GM21381 (cell line): ENCODE measurements at regions not wholly inside any gene's neighbourhood (a gene's known extent, or its start where the extent isn't known, plus 50 kb on each side); places are given as distances from the start of the nearest gene placed in this dataset.
"Not testable (repeated sequence)": the region's sequence is repeated elsewhere in the genome, so short reads cannot be mapped to it uniquely, and the experiment has no call there.

Experiments
- ATAC-seq: cut with Tn5 transposase; IDR thresholded peaks from one replicate; pipeline ENCODE4 v1.9.1; 2021; ENCODE audit warnings: mild to moderate bottlenecking, moderate library complexity; ENCODE audit not compliant: unreplicated experiment

DNA sequence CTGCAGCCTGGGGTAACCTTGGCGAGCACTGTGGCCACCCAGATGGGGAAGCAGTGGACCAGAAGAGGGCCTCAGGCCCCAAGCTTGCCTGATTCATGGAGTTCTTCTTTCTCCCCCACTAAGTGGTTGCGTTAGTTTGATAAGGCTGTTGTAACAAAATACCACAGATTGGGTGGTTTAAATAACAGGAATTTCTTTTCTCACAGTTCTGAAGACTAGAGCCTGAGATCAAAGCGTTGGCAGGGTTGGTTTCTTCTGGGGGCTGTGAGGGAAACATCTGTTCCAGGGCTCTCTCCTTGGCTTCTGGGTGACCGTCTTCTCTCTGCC is 105.7 kb upstream of the GATB start:
- ATAC-seq: no peak

DNA sequence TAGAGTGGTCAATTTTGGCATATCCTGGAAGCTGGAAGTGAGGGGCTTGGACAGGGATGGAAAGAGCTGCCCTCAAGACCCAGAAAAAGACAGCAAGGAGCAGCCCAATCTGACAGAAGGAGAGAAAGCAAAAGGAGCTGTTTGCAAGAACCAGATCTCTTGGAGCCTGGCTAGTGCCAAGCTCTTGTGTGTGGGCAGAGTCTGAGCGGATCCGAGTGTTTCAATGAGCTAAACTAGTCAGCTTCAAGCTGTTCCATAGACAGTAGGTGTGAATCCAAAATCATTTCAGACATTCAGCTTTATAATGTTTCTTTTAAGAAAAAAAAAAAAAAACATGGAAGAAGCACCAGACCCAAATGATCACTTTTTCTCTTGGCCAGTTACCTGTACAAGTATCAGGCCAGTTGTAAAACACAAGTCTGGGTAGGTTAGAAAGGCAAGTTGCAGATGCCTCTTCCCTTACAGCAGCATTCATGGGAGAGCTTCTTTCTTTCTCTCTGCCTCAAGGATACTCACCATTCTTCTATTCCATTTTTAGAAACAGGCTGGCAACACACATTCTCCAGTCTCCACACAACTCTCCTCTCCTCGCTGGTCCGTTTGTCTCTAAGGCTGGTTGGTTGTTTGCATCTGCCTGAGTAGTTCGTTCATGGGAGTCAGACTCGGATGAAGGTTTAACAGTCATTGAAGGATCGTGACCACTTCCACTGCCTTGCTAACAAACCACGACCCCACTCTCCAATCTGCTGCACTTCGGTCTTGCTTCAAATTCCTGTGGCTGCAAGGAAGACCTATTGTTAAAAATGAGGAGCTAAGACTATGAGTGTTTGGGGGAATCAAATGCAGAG is 105.2 kb upstream of the GATB start:
- ATAC-seq: no peak

DNA sequence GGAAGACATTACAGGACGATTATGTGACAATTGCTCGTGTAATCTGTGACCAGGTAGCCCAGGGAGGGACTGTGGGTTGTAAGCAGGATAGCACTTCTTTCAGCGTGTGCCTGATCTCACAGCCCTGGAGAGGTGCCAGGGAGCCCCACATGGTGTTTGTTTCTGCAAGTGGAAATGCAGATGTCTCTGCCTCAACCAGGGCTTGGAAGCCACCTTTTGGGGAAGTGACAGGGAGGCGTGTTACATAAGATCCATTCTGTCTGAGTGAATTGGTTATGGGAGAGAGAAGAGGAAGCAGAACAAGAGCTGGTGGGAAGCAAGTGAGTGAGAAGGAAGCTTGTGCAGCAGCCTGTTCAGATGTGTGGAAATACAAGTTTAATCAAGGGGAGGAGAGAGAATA is 104.5 kb upstream of the GATB start:
- no peak for ATAC-seq

DNA sequence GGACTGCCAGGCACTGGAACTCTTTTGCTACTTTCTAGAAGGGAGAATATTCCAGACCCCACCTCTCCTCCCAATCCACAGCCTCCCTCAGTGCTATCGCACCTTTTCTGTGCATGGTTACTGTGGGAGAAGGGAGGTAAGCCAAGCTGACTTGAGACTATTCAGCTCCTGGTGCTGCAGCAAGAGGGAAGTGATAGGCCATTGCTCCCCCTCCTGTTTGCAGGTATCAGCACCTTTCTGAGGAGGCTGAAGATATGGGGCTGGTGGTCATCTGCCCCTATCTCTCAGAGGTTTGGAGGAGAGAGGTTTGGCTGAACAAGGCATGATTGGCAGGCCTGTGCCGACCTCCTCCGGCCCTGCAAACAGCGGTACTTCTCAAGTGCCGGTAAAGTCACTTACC is 103.3 kb upstream of the GATB start:
- no peak for ATAC-seq

DNA sequence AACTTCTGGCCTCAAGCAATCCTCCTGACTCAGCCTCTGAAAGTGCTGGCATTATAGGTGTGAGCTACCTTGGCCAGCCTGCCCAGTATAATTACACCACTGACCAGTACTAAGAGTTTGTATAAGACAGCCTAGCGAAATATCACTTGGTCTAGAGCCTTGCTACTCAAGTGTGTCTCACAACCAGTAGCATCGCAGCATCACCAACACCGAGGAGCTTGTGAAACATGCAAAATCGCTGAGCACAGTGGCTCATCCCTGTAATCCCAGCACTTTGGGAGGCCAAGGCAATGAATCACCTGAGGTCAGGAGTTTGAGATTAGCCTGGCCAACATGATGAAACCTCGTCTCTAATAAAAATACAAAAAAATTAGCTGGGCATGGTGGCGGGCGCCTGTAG is 102.0 kb upstream of the GATB start:
- no peak for ATAC-seq

DNA sequence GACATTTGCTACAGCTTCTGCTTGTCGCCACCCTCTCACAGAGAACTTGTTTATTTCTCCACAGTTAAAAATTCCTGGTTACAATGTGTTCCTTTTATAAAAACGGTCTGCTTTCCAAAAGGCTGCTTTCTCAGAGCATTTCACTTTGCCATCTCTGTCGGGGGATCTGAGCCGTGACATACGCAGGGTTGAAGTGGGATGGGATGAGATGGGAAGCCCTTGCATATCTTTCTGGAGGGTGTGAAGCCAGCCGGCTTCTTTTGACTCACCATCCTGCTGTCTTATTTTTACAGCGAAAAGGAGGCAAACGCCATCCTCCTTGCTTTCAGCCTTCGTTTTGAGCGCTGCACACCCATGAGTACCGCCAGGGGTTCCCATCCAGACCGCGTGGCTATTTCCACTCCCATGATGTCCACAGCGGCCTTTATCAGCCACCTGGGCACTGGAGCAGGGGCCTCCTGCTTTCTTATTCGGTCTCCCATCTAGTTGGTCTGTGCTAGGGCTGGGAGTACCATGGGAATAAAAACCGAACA is 99.8 kb upstream of the GATB start:
- no peak for ATAC-seq

DNA sequence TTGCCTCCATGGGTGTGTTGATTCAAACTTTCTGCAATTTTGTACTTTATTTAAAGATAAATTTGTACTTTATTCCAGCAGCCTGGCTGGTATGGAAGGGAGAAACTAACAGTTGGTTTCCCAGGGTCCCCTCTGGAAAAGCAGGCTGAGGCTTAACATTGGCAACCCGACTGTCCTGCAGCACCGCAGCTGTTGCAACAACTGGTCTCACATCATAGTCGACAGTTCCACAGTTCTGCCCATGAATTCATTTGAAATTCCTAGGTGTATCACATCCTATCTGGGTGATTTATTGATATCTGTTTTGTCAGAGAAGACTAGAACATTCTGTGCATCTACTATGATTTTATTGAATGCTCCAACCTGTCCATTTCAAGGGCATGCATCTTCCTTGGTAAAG is 98.8 kb upstream of the GATB start:
- ATAC-seq: no peak

DNA sequence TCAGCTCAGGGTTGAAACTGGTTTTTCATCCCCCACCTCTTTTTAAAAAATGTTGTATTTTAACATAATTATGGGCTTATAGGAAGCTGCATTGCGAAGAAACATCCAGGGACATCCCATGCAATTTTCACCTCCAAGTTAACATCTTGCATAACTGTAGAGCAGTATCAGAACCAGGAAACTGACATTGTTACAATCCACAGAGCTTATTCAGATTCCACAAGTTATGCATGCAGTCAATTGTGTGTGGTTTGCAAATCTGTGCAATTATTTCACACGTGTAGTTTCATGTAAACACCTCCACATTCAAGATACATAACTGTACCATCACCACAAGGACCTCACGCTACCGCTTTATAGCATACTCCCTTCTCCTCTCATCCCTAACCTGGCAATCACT is 97.5 kb upstream of the GATB start:
- no peak for ATAC-seq

DNA sequence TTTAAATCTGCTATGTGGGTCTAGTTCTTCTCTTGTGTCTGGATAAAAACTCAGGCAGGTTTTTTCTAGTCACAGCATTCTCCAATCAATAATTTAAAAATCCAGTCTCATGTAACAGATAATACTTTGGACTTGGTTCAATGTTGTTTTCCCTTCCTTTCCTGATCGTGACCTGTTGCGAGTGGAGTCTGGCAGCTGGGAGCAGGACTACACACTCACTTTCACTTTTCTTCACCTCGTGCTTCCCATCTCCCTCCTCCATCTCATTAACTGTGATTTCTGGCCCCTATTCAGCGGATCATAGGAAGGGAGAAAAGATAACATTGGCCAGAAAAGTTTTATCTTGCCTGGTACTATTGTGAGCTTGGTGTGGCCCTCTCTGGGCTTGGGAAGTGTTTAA is 96.6 kb upstream of the GATB start:
- no peak for ATAC-seq

DNA sequence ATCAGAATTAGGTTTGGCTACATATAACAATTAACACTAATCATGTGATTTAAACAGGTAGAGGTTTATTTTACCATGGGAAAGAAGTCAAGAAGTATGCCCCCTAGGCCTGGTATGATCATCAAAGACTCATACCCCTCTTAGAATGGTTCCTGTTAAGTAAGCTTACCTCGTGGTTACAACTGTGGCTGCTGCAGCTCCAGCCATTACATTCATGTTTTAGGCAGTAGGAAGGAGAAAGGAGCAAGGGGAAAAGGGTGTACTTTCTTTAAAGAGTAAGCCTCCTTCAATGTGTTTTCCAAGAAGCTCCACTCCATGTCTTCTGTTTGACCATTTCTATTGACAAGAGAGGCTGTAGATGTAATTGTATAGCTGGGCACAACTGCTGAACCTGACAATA is 94.9 kb upstream of the GATB start:
- no peak for ATAC-seq

DNA sequence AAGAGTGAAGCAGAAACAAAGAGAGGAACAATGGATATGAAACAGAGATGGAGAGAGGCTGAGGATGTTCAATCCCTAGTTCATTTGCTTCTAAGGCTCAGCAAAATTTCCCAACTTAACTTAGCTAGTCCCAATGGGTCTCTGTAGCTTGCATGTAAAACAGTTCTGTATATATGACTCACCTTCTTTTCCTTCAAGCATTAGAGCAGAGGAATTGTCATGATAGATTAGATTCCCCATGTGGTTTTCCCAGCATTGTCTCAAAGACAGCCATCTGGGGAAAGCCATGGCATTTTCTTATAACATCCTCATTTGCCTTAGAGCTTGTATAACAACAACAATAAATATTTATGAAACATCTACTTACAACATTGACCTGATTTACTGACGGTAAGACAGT is 93.9 kb upstream of the GATB start:
- ATAC-seq: no peak

DNA sequence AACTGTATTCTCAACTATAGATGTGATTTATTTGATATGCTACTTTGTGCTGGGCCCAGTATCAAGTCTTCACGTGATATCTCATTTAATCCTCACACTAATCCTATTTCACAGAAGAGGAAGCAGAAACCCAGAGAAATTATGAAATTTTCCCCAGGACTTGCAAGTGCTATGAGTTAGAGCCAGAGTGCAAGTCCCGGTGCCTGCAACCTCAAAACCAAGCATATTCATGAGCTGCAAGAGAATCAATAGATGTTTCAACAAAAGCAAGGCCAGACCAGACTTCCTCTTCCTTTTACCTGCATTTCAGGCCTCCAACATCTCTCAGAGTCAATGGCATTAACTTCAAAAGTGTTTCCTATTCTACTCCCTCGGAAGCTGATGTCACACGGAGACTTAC is 92.2 kb upstream of the GATB start:
- no peak for ATAC-seq

DNA sequence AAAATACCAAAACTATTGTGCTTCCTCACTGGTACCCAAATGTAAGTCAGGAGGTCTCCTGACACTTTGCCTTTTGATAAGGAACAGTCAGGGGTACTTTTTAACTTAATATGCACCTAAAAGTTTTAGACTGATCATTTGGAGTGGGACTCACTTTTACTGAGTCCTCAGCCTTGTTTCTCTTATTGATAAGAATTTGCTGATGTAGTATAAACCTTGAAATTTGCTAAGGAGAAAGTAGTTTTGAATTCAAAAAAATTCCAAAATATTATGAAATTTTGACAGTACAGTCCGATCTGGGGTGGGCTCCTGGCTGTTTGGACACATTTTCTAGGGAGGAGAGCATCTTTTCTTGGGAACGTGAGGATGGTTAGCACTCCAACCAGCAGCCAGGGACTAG is 91.4 kb upstream of the GATB start:
- ATAC-seq: no peak

DNA sequence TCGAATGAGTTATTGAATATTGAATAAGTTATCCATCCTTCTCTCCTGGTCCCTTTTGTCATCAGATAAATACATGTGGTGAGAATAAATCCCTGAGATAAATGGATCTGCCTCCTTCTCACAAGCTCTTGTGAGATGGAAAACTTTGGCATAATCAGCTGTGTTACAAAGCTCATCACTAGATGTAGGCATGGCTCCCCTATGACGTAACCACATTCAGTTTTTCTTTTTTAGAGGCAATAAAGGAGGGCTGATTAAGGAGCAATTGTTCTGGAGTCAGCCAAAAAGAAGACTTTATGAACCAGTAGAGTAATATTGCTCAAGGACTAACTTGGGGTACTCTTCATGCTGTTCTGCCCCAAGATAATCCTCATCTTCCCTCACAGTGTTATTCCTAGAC is 90.5 kb upstream of the GATB start:
- ATAC-seq: no peak

DNA sequence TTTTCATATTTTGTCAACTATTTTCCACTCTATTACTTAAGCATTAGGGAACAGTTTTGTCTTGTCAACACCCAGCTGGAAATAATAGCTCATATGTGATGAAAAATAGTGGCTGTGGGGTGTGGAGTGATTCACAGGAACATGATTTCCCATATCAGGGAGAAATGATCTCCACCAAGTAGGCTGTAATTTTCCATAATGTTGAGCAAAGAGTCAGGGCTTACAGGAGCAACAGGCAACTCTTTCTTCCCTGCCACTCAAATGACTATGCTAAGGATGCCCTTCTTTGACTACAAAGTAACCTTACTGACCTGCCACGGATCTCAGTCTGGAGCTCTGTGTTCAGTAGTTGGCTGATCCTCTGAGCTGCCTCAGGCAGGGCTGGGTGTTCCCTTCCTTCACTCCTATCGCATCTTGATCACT is 90.0 kb upstream of the GATB start:
- no peak for ATAC-seq

DNA sequence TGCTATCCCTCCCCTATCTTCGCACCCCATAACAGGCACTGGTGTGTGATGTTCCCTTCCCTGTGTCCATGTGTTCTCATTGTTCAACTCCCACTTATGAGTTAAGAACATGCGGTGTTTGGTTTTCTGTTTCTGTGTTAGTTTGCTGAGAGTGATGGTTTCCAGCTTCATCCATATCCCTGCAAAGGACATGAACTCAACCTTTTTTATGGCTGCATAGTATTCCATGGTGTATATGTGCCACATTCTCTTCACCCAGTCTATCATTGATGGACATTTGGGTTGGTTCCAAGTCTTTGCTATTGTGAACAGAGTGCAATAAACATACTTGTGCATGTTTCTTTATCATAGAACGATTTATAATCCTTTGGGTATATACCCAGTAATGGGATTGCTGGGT is 84.7 kb upstream of the GATB start:
- ATAC-seq: not testable (repeated sequence)

DNA sequence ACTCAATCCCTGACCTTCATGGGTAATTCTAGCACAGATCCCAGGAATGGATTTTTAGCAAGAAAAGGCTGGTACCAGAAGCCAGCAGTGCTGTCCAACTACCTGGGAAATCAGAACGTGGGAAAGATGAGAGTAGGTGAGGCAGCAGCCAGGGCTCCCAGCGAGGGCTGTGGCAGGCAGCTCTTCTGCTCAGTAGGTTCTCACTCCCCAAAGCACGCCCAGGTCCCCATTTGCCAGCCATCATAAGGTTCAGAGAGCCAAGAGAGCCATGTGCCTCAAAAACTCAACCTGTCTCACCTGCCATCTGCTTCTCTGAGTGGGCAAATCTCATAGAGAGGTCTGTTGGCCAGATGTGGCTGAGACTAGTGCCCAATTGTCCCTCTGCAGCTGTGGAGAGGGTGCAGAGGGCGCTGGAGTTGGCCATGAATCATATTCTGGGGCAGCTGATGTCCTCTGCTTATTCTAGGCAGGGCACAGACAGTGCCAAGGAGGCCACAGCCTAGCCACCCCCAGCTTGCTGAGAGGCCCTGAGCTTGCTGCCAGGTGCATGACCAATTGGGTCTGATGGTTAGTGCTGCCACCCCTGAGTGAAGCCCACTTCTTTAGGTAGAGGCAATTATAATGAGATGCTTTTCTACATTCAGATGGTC is 81.7 kb upstream of the GATB start:
- no peak for ATAC-seq

DNA sequence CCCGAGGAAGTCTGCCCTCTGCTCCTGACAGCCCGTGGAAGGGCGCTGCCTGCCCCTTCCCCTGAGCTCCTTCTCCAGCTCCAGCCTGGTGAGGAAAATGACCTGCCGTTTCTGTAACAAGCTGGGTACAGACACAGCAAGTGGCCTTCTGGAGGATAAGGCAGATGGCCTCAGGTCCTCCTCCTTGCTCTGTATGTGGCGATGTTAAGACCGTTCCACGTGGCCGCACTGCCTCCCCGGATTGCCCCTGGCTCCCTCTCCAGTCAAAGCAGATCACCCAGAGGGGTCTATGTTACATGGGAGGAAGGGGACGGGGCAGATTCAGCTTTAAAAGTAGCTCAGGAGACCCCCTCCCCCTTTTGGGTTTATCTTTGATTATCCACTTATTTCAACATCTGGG is 80.3 kb upstream of the GATB start:
- no peak for ATAC-seq

DNA sequence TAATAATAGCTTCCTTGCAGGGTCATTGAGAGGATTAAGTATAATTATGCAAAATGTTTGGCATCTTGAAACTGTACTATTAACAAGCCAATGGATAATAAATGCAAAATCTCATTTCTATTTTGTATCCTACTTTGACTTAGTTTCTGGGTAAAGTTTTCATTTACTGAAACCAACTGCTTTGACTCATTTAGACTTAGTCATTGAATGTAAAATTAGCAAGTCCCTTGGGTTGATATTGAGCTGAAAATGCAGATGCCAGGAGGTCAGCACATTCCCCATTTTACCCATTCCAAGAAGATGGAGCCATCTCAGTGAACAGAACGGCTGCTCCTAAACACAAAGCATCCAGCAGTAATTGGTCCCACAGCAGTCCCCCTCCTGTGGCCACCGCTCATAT is 74.7 kb upstream of the GATB start:
- no peak for ATAC-seq

DNA sequence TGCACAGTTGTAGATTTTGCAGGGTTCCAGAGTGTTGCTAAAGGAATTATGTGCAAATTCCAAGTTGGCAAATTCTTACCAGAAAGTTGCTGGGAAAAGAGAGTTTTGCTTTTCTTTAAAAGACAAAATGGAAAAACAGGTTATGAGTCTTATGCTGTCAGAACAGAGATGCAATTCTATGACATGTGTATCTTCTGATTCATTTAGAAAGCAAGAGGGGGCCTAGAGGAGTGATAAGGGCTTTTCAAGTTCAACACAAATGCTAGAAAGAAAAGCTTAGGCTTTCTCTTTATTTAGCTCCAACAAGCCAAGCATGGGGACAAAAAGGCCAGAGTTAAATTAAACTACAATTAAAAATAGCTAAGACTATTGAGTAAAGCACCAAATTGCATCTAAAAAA is 72.4 kb upstream of the GATB start:
- ATAC-seq: no peak

DNA sequence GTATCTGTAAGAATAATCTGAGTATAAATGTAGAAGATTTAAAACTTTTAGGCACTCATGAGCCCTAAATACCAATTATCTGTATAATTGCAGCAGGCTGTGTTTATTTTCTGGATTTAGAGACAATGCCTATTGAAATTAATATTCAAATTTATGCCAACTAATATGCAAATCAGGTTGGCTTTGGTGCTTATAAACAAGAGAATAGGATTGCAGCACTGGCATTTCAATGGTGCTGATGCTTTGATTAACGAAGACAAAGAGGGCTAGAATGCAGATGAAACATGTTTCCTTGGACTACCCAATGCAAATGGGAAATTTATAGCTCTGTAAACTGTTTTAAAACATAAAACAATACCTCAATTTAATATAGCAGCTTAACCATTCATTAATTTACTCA is 70.7 kb upstream of the GATB start:
- no peak for ATAC-seq

DNA sequence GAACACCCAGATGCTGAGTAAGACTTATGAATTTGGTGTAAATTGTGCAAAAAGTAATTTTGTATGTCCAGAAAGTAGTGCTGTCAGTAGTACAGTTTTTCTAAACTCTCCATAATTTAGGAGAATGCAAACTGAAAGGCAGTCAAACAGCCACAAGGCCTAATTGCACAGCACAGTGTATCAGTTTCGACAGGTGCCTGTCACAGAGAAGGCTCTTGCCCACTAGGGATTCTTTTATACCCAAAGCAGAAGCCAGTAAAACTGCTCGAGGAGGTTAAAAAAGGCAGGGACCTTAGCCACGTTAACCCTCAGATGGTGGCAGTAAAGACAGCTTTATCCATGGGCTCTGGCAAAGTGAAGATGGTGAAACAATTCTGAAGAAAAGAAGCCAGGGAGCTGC is 69.4 kb upstream of the GATB start:
- ATAC-seq: no peak

DNA sequence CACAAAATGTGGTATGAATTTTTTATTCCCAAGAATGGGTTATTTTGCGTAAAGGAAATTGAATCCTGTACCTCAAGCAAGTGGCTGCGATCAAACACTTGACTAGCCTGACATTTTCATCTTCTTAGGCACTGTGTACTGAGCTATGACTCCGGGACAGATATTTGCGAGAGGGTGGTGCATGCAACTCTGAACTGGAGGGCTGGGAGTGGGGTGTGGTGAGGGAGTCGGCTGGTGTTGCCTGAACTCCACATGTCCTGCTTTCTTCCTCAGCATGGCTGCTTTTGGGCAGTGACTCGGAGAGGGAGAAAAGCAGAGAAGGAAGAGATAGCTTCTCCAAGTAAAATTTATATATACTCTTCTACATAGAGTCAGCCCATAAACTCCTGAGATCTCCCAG is 68.5 kb upstream of the GATB start:
- no peak for ATAC-seq
